ENCODE measurements at regions not wholly inside any gene's neighbourhood (a gene's known extent, or its start where the extent isn't known, plus 50 kb on each side); places are given as distances from the start of the nearest gene placed in this dataset.

- TF ChIP-seq REST (IDR thresholded peaks at IDR 0.05): no peak
- TF ChIP-seq SP1 (IDR thresholded peaks at IDR 0.05): no peak
Observed at GRCh38 chr4:24266951-24267722, 317.2 kb downstream of the DHX15 start (continued).

GRCh38 chr4:24265989-24266388 lies 318.4 kb downstream of the DHX15 start:
- no peak overlapping the region for H3K9ac ChIP-seq (ENCODE audit: low read depth in 1 of 2, low read length in 2 of 2)
- WGBS: 90% methylated on average over 7 of the region's 7 CpGs
- H3K27me3 ChIP-seq (ENCODE audit: control insufficient read depth in 4 of 4, insufficient read depth in 4 of 4, low read length in 3 of 4): no peaks in the 10 kb centered on the region
- H3K36me3 ChIP-seq (ENCODE audit: control insufficient read depth in 4 of 4, insufficient read depth in 3 of 4, low read depth in 1 of 4, low read length in 3 of 4): no peaks in the 10 kb centered on the region
- H3K27ac ChIP-seq (ENCODE audit: low read depth in 1 of 2, low read length in 2 of 2): no peak overlapping the region
- no peak overlapping the region for H3K4me3 ChIP-seq (ENCODE audit: low read depth in 1 of 3, low read length in 3 of 3)
- no peak for DNase-seq (ENCODE audit: low spot score)
- TF ChIP-seq YY1 (IDR thresholded peaks at IDR 0.05) (no peak), MAX (IDR thresholded peaks at IDR 0.05) (no peak), RXRA (IDR thresholded peaks at IDR 0.05) (no peak), REST (IDR thresholded peaks at IDR 0.05) (no peak), ATF3 (IDR thresholded peaks at IDR 0.05) (no peak), JUND (IDR thresholded peaks at IDR 0.05) (no peak), EGR1 (IDR thresholded peaks at IDR 0.05; ENCODE audit: low read depth in 2 of 2) (no peak), TAF1 (conservative IDR thresholded peaks at IDR 0.05) (no peak)
- no peaks in the 10 kb centered on the region for H3K9me3 ChIP-seq (ENCODE audit: control insufficient read depth in 4 of 4, low read length in 3 of 4)
- H3K4me1 ChIP-seq (ENCODE audit: control insufficient read depth in 4 of 4, insufficient read depth in 4 of 4, low read length in 3 of 4): no peaks in the 10 kb centered on the region

- no peaks in the 10 kb centered on the region for H3K27me3 ChIP-seq (ENCODE audit: control insufficient read depth in 4 of 4, insufficient read depth in 4 of 4, low read length in 3 of 4)
- H3K27ac ChIP-seq (ENCODE audit: low read depth in 1 of 2, low read length in 2 of 2): no peak overlapping the region
- H3K36me3 ChIP-seq (ENCODE audit: control insufficient read depth in 4 of 4, insufficient read depth in 3 of 4, low read depth in 1 of 4, low read length in 3 of 4): no peaks in the 10 kb centered on the region
- H3K9me3 ChIP-seq (ENCODE audit: control insufficient read depth in 4 of 4, low read length in 3 of 4): no peaks in the 10 kb centered on the region
- no peak for DNase-seq (ENCODE audit: low spot score)
- no peaks in the 10 kb centered on the region for H3K4me1 ChIP-seq (ENCODE audit: control insufficient read depth in 4 of 4, insufficient read depth in 4 of 4, low read length in 3 of 4)
- TF ChIP-seq YY1 (IDR thresholded peaks at IDR 0.05) (no peak), MAX (IDR thresholded peaks at IDR 0.05) (no peak), ATF3 (IDR thresholded peaks at IDR 0.05) (no peak)
- no peak overlapping the region for H3K9ac ChIP-seq (ENCODE audit: low read depth in 1 of 2, low read length in 2 of 2)
- no peak overlapping the region for H3K4me3 ChIP-seq (ENCODE audit: low read depth in 1 of 3, low read length in 3 of 3)
- WGBS: 86% methylated on average over 4 of the region's 4 CpGs
Observed at GRCh38 chr4:24262616-24263015, 321.7 kb downstream of the DHX15 start.
